ENCODE measurements at regions not wholly inside any gene's neighbourhood (a gene's known extent, or its start where the extent isn't known, plus 50 kb on each side); places are given as distances from the start of the nearest gene placed in this dataset.

DNA sequence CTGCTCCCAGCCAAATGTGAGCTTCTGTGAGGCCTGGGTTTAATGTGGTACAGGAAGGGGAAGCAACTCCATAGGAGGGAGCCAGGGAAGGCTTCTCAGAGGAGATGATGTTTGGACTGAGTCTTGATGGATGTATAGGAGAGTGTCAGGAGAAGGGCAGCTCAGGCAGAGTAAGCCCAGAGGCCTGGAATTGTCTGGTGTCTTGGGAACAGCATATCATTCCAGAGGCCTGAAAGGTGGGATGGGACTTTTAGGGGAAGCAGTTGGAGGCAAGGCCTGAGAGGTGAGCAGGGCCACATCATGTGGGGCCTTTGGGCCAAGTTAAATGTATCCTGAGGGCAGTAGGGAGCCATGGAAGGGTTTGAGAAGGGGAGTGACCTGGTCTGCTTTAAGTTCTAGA lies 148.6 kb upstream of the WNT4 start:
- H3K27ac Mint-ChIP-seq = no peak overlapping the region
- CTCF ChIA-PET = no interaction called here
- Histone ChIP-seq H3K79me2 (ENCODE audit: control insufficient read depth, insufficient read depth, low read length) (no peaks in the 10 kb centered on the region), H2AFZ (ENCODE audit: insufficient read depth, low read depth, low read length, poor library complexity, severe bottlenecking) (no peak overlapping the region), H4K20me1 (ENCODE audit: control insufficient read depth, insufficient read depth, low read length, poor library complexity, severe bottlenecking) (no peaks in the 10 kb centered on the region), H3K9me3 (ENCODE audit: control extremely low read depth in 1 of 3, control insufficient read depth in 2 of 3, insufficient read depth in 1 of 3, low read length in 2 of 3) (peaks cover 0 to 13% (median 2%) of the 10 kb centered on the region in 3 donors), H3K27me3 (replicated peaks in 1 of 4; ENCODE audit: control extremely low read depth in 1 of 4, control insufficient read depth in 3 of 4, insufficient read depth in 4 of 4, low read length in 3 of 4) (peaks cover 0 to 12% (median 8%) of the 10 kb centered on the region in 4 experiments), H3K27ac (ENCODE audit: low read length in 2 of 2) (no peak overlapping the region), H3K4me2 (replicated peaks; ENCODE audit: low read depth, low read length, poor library complexity, severe bottlenecking) (no peak overlapping the region), H3K36me3 (replicated peaks in 1 of 2; ENCODE audit: control extremely low read depth in 1 of 2, control insufficient read depth in 1 of 2, extremely low read depth in 1 of 2, insufficient read depth in 2 of 2, low read length in 1 of 2) (no peaks in the 10 kb centered on the region), H3K9ac (ENCODE audit: low read length) (no peak overlapping the region), H3K4me1 (ENCODE audit: control insufficient read depth in 2 of 2, insufficient read depth in 2 of 2, low read length in 2 of 2) (no peaks in the 10 kb centered on the region), H3K4me3 (ENCODE audit: control extremely low read depth in 1 of 5, extremely low read depth in 1 of 5, insufficient read depth in 1 of 5, low read depth in 2 of 5, low read length in 4 of 5) (no peak overlapping the region)
- intact Hi-C loops (cut with micrococcal nuclease) = no loop called here
- H3K4me3 Mint-ChIP-seq = no peak overlapping the region
- TF ChIP-seq, protein P1, sequence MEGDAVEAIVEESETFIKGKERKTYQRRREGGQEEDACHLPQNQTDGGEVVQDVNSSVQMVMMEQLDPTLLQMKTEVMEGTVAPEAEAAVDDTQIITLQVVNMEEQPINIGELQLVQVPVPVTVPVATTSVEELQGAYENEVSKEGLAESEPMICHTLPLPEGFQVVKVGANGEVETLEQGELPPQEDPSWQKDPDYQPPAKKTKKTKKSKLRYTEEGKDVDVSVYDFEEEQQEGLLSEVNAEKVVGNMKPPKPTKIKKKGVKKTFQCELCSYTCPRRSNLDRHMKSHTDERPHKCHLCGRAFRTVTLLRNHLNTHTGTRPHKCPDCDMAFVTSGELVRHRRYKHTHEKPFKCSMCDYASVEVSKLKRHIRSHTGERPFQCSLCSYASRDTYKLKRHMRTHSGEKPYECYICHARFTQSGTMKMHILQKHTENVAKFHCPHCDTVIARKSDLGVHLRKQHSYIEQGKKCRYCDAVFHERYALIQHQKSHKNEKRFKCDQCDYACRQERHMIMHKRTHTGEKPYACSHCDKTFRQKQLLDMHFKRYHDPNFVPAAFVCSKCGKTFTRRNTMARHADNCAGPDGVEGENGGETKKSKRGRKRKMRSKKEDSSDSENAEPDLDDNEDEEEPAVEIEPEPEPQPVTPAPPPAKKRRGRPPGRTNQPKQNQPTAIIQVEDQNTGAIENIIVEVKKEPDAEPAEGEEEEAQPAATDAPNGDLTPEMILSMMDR (IDR thresholded peaks at IDR 0.05) = no peak
- no peak for TF ChIP-seq EZH2 (IDR thresholded peaks at IDR 0.05; ENCODE audit: borderline replicate concordance, insufficient read depth, low read depth, low read length, poor library complexity, severe bottlenecking)
- POLR2A ChIA-PET = no interaction called here
- ATAC-seq (ENCODE audit: low read depth) (no peak), DNase-seq (no peak)
- peaks cover 40% of the 10 kb centered on the region for H3K27me3 Mint-ChIP-seq
- peaks cover 6% of the 10 kb centered on the region for H3K9me3 Mint-ChIP-seq (ENCODE audit: insufficient read depth)
- no peaks in the 10 kb centered on the region for H3K4me1 Mint-ChIP-seq

DNA sequence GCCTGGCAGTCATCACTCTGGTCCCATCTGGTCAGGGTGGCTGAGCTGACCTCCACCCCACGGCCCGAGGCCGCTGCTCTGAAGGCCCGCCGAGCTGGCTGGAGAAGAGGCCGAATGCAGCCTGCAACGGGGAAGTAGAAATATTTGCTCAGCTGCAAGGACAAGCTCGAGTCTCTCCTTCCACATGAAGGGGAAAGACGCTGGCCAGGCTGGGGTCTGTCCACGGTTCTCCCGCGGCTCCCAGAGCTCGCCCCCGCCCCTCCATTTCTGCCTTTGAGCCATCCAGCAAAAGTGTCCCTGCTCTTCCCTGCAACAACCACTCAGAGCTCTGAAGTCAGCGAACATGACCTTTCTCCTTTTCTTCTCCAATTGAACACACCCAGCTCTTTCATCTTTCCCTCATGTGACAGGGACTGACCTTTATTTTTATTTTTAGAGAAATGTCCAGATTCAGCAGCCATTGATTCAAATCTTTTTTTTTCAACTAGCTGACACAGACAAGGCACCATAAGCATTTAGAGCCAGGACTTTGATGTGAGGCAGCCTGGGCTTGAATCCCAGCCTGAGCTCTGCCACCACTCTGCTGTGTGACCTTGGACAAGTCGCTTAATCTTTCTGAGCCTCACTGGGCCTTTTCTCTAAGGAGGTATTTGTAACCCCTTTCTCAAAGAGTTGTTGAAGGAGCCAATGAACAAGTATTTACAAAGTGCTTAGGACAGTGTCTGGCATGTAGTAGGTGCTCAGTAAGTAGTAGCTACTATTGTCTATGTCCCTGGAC lies 149.3 kb upstream of the WNT4 start:
- ATAC-seq (ENCODE audit: low read depth) = no peak
- Histone ChIP-seq H2AFZ (ENCODE audit: insufficient read depth, low read depth, low read length, poor library complexity, severe bottlenecking) (no peak overlapping the region), H3K4me1 (ENCODE audit: control insufficient read depth in 2 of 2, insufficient read depth in 2 of 2, low read length in 2 of 2) (no peaks in the 10 kb centered on the region), H3K9me3 (ENCODE audit: control extremely low read depth in 1 of 3, control insufficient read depth in 2 of 3, insufficient read depth in 1 of 3, low read length in 2 of 3) (peaks cover 0 to 14% (median 2%) of the 10 kb centered on the region in 3 donors), H3K79me2 (ENCODE audit: control insufficient read depth, insufficient read depth, low read length) (no peaks in the 10 kb centered on the region), H3K4me3 (ENCODE audit: control extremely low read depth in 1 of 5, extremely low read depth in 1 of 5, insufficient read depth in 1 of 5, low read depth in 2 of 5, low read length in 4 of 5) (no peak overlapping the region), H3K36me3 (replicated peaks in 1 of 2; ENCODE audit: control extremely low read depth in 1 of 2, control insufficient read depth in 1 of 2, extremely low read depth in 1 of 2, insufficient read depth in 2 of 2, low read length in 1 of 2) (no peaks in the 10 kb centered on the region), H4K20me1 (ENCODE audit: control insufficient read depth, insufficient read depth, low read length, poor library complexity, severe bottlenecking) (no peaks in the 10 kb centered on the region), H3K9ac (ENCODE audit: low read length) (no peak overlapping the region), H3K4me2 (replicated peaks; ENCODE audit: low read depth, low read length, poor library complexity, severe bottlenecking) (no peak overlapping the region), H3K27ac (ENCODE audit: low read length in 2 of 2) (no peak overlapping the region), H3K27me3 (replicated peaks in 1 of 4; ENCODE audit: control extremely low read depth in 1 of 4, control insufficient read depth in 3 of 4, insufficient read depth in 4 of 4, low read length in 3 of 4) (peaks cover 0 to 19% (median 8%) of the 10 kb centered on the region in 4 experiments)
- Mint-ChIP-seq H3K27me3 (peaks cover 41% of the 10 kb centered on the region), H3K4me1 (no peaks in the 10 kb centered on the region), H3K4me3 (no peak overlapping the region), H3K9me3 (ENCODE audit: insufficient read depth) (peaks cover 6% of the 10 kb centered on the region), H3K27ac (no peak overlapping the region)
- ChIA-PET POLR2A (no interaction called here), CTCF (no interaction called here)
- intact Hi-C loops (cut with micrococcal nuclease) = no loop called here
- DNase-seq = no peak
- TF ChIP-seq, protein P1 (IDR thresholded peaks at IDR 0.05) = no peak
- no peak for TF ChIP-seq EZH2 (IDR thresholded peaks at IDR 0.05; ENCODE audit: borderline replicate concordance, insufficient read depth, low read depth, low read length, poor library complexity, severe bottlenecking)
- 66% methylated on average over 15 of the region's 16 CpGs for WGBS (ENCODE audit: insufficient coverage)
